AML-193 (cell line): ENCODE measurements at regions not wholly inside any gene's neighbourhood (a gene's known extent, or its start where the extent isn't known, plus 50 kb on each side); places are given as distances from the start of the nearest gene placed in this dataset.

Source experiments
- DNase-seq, 2 experiments: peaks; one replicate each; lab custom pipeline; 2025; lab: John Stamatoyannopoulos, UW

DNA sequence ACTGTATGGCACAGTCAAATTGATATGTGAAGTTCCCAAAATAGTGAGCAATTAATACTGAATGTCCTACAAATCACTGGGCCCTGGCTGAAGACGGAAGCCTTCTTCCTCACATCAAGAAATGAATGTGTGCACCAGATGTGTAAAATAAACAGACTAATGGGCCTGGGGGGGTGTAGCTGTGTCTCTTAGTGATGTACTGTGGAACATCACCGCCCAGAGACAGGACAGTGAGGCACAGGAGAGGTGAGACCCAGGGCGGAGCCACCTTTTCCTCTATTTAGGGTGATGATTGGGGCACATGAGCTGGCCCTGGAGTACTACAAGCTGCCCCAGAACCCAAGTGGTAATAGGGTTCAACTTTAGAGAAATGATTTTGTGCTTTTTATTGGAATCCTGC is 368.5 kb upstream of the ARID1B start:
- DNase-seq: no peak

DNA sequence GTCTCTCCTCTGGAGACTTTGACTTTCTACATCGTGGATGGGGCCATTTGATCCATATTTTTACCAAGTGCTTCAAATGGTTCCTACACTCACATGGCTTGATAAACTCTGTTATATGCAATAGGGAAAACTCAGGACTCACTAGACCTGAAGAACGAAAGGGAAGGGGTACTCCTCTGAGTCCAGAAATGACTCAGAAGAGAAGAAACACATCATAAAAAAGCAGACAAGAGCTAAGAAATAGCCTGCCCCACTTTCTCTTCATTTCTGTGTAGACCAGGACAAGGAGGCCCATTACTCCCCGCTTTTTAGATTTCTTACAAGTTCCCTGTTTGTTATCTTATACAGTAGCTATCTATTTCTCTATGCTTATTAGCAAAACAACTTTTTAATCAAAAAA is 369.8 kb upstream of the ARID1B start:
- no peak for DNase-seq

DNA sequence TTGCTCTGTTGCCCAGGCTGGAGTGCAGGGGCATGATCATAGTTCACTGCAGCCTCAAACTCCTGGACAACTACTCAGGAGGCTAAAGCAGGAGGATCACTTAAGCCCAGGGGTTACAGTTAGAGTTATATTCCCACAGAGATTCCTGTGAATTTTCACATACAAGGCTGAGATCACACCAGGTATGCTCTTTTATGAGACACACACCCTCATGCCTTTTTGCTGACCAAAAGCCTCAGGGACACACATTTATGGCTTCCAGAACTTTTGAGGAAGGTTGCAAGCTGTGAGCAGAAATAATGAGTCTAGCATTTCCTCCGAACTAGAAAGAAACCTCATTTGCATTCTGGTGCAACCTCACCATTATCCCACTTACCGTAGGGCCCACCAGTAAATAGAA is 370.5 kb upstream of the ARID1B start:
- DNase-seq: no peak

DNA sequence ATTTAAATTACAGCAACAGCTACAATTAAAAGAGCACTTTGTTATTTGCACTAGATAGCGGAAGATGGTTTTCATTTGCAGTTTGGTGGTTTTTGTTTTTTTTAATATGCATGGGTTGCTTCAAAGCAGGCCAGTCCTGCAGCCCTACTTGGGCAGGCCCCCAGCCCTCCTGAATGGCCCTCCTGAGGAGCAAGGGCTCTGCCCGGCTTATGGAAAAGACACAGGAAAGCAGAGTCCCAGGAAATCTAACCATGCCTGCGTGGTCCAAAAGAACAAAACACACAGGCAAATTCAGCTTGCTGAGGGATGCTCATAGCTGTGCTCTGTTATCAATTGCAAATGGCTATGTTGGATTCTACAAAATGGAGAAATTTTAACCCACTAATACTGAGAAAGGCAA is 371.1 kb upstream of the ARID1B start:
- no peak for DNase-seq

DNA sequence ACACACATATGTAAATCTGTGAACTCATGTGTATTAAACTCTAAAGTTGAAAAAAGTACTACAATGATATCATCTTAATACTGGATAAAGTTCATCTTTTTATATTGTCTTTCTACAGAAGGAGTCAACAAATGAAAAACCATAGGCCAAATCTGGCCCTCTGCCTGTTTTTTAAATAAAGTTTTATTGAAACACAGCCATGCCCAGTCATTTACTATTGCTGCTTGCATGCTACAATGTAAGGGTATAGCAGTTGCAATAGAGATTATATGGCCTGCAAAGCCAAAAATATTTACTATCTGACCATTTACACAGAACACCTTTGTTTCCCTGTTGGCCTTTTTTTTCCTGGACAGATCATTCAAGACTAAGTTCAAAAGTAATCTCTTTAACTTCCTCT is 374.6 kb upstream of the ARID1B start:
- DNase-seq: no peak

DNA sequence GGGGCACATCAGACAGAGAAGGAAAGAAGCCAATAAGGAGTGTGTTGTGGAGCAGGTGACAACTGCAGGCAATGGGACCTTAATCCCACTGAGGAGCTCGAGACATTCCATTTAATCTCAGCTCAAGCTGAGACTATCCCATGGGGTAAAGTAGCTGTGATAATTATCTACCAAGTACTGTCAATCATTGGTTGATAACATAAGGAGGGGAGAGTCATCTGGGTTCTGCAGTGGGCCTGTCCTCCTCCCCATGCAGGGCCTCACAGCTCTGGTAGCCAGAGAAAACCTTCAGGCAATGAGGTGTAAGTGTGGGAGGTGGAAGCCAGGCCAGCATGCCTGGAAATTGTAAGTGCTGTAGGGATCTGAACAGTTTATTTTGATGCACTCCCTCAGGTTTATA is 375.0 kb upstream of the ARID1B start:
- DNase-seq: no peak

DNA sequence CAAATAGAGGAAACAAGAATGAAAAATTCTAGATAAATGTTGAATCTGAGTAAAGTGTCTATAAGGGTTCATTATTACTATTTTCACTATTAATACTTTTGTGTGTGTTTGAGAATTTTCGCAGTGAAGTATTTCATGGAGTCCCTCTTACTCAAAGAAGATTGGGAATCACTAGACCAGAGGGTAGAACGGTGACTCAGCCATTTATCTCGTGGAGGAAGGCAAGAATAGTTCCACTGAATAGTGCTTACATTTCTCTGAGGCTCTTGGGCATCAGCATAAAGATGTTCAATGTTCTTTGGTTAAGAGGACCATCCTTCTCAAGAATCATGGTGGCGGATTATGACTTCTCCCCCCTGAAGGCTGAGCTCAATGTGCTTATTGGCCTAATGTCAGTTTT is 376.7 kb upstream of the ARID1B start:
- no peak for DNase-seq

DNA sequence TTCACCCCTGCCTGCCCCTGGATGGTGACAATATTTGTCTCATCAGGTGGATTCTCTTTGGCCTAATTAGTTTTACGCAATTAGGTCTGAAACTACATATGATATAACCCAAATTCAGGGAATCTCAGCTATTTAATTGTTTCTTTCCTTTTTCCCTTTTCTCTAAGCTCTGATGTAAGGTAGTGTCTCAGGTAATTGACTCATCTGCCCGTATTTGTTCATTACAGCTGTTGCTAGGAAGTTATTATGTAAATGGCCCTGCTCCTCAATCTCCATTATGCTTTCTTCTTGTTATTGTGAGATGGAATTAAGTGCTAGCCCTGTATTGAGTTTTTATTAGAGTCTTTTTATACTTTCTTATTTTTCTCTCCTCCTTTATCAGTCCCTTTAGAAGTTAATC is 378.2 kb upstream of the ARID1B start:
- DNase-seq: no peak

DNA sequence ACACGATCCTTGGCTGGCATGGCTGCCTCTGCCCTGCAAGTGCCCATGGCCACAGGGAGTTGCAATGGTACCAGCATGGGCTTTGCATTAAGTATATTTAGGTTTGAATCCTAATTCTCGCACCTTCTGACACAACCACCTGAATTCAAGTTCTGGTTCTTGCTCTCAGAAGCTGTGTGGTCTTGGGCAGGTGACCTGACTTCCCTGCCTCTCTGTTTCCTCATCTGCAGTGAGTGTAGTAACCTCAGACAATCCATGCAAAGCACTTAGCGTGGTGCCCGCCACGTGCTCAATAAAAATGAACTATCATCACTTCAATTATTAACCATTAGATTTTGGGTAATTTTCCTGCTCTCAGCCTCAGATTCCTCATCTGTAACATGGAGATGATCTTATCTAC is 378.8 kb upstream of the ARID1B start:
- no peak for DNase-seq

DNA sequence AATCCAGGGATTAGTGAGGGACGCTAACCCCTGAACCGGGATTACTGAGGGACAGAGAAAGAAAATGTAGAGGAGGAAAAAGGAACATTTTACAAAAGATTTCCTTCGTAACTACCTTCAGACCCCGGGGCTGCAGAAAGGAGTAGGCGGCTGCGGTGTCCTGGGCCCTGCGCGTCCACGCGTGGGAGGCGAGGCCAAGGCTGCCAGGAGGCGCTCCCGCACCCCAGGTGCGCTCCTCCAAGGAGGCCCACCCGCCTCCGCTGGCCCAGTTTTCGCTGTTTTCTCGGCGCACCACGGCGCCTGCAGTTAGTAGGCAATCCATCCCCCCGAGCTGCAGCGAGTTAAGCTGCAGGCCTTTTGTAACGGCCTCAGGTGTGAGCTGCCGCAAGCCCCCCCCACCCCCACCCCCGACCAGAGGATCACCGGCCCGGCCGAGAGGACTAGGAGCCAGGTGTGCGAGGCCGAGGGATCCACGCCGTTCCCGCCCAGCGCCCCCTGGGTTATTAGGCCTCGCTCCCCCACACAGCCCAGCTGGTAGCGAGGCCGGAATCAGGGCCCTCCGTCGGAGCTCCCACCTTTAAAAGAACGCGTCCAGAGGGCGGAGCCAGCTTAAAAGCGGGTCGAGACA is 380.3 kb upstream of the ARID1B start:
- DNase-seq: no peak

DNA sequence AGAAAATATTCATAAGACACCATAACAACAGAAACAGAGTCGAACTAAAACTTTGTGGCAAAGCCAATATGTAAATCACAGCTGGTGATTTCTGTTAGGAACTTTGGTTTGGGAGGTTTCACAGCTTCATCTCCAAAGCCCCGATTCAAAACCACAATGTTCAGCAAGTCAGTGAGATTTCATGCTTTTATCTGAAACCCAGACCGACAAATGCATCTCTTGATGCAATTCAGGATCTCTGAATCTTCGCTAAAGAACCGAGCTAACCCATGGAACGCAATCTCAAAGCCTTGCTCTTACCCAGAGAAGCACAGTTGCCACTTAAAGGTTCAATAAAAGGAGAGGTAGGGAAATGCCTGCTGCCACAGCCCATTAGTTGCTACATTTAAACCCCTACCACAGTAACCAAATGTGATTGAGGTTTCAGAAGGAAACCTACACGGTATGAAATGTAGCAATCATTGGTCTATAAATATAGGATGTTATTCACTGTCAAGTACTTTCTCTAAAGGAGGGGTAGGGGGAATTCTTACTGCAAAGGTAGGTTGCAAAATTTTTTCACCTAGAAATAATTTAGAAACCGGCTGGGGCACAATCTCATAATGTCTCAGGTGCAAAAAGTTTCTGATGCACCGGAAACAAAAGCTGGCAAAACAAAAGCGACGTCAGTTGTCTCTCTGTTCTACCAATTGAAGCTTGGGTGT is 381.0 kb upstream of the ARID1B start:
- no peak for DNase-seq

DNA sequence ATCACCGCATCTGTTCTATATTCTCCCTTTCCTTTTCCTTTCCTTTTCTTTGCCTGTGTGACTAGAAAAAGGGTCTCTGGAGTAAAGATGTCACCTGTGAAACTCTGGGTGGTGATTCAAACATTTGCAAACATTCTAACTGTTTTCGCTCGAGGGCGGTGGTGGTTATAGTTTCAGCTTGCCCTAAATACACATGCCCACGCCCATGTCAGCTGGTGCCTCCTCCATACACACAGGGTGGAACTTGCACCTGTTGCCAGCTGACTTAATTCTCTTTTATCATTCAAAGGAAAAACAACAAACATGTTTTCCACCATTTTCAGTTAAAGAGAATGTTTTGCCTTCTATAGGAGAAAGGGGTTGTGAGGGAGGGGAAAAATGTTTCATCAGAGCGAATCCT is 381.9 kb upstream of the ARID1B start:
- no peak for DNase-seq

DNA sequence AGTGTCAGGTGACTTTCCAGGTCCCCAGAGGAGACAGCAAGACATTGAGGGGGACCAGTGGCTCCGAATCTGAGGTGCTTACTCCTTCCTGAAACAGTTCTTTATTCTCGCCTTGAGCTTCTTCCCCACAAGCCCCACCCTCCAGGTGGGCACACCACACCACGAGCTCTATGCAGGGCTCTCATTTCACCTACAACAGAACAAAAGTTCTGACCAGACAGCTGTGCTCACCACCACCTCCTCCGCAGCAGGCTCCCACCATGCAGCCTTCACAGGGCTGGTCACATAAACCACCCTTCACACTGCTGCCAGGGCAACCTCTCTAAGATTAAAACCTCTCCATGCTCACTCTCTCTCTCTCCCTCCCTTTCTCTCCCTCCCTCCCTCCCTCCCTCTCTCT is 384.5 kb upstream of the ARID1B start:
- DNase-seq: no peak

DNA sequence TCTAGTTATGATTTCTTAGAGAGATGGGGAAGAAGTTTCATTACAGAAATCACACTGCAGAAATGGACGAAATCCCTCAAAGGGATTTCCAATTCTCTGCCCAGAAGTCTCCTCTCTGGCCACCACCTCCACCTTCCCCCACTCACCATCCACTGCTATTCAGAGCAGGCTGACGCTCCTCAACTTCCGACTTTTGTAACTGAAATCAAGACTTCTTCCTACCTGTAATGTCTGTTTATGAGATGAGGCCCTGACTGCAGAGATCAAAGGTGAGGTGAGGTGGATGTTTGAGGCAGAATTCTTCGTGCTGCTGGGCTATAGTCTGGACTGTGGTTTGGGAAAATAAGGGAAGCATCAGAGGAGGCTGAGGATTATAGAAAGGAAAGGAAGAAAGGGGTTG is 385.2 kb upstream of the ARID1B start:
- DNase-seq: no peak

DNA sequence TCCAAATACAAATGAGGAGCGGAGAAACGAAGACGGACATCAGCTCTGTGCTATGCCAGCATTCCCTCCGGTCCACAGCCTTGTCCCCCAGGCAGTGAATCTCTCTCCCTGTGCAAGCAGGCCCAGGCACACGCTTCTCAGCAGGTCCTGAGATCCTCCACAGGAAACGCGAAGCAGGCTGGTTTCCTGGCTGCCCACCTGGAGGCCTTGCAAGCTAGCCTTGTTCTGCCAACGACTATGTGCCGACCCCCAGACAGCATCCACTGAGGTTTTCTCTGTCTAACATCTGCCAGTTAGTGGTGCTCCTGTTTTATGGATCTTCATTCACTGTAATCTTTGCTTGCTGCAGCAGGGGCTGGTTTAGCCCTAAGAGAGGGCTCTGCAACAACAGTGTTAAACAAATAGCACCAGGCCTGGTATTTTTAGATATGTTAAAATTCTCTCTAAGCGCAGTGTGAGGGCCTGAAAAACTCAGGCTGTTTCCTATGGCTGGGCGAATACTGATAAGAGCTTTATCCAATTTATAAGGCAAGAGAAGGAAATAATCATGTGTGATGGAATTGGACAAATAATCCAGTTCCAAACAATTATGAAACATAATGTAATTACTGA is 386.0 kb upstream of the ARID1B start:
- DNase-seq: no peak

DNA sequence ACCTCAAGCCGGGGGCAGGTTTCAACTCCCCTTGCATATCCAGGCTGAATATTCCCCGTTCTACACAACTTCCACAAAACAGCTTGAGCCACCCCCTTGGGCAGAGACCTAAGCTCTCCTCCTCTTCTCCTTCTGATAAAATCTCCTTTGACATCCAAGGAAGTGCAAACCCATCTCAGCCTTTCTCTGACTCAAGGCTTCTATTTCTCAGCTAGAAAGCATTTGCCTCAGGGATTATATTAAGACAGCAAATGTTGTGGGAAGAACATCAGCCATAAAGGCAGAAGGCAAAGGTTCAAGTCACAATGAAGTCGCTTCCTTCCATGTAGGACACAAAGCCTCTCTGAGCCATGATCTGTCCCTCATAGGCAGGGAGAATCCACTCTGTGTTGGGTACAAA is 386.6 kb upstream of the ARID1B start:
- no peak for DNase-seq

DNA sequence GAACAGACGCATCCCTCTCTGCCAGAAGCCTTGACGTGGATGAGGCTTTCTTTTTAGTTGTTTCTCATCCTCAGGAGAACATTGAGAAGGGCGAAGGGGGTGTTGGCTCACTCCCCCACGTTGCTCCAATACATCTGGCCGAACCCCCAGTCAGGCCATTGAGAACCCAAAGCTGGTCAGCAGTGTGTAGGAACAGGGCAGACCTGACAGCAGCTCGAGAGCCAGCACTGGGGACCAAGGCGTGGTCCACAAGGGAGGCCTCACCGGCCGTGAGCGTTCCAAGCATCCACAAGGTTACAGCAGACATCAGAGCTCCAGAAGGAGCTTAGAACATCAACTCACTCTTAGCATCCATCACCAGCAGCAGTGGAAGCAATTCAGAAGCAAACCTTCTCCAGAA is 387.9 kb upstream of the ARID1B start:
- no peak for DNase-seq

DNA sequence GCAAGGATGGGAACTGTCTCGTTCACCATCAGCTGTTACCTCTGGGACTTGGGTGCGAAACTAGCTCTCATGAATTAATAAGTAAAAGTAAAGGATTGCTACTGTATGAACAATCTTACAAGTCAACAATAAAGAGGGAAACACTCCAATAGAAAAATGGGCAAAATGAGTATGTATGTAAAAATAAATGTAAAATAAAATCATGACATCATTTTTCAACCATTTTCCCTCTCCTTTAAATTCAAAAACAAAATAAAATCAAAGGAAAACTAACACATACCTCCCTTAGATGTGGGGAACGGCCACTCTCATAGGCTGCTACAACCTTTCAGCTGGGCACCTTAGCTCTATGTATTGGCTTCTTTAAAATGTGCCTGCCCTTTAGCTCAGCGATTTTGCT is 389.7 kb upstream of the ARID1B start:
- DNase-seq: no peak

DNA sequence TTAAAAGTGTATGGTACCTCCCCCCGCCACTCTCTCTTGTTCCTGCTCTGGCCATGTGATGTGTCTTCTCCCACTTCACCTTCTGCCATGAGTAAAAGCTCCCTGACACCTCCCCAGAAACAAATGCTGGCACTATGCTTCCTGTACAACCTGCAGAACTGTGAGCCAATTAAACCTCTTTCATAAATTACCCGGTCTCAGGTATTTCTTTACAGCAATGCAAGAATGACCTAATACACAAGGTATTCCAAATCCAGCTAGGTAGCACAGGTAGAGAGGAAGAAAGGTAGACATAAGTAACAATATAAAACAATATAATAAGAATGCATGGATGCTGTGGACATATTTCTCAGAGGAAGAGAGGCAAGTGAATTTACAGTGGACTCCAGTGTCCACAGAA is 394.1 kb upstream of the ARID1B start:
- DNase-seq: no peak

DNA sequence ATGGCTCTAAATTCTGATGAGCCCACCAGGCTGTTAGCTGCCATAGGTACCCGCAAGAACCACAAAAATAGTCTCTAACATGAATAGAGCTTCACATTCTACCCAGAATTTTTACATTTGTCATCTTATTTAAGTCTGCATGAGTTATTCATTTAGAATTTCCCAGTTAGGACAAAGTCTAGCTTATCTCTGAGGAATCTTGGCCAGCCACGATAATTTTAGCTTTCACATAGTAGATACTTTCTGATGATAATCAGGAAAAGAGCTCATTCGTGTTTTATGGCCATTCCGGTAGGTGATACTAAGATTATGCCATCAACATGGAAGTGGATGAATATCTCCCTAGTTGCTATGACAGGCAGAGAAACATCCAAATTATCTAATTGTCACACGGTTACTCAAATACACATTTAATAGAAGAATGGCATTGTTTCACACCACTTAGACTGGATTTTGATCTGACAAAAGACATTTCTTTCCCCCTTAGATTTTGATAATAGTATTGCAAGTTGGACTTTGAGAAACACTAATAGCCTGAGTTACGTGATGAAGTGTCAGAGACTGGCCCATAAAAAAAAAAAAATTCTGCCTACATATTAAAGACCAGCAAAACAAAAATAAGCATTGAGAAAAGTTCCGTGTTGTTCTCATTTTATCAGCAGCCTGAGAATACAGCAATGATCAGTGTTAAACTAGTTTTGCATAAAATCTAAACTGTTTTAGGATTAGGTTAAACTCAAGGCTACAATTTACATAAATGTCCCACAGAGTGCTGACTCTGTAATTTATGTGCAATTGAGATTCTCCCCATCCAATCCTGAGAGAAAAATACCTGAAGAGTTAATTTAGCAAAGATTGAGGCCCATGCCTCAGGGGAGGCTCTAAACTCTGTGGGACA is 397.5 kb upstream of the ARID1B start:
- DNase-seq: no peak

DNA sequence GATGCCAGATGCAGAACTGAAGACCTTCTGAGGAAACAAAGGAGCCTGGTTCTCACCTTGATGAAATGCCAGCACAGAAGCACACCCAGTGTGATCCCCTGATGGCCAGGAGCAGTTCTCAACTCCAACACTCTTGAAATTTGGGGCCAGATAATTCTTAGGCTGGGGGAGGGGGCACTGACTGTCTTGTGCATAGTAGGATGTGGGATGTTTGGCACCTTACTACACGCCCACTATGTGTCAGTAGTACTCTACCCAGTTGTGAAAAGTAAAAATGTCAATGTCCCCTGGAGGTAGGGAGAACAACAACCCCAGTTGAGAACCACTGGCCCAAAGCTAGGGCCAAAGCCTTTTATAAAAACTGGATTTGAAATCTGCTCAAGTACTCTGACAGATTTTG is 398.3 kb upstream of the ARID1B start:
- no peak for DNase-seq

DNA sequence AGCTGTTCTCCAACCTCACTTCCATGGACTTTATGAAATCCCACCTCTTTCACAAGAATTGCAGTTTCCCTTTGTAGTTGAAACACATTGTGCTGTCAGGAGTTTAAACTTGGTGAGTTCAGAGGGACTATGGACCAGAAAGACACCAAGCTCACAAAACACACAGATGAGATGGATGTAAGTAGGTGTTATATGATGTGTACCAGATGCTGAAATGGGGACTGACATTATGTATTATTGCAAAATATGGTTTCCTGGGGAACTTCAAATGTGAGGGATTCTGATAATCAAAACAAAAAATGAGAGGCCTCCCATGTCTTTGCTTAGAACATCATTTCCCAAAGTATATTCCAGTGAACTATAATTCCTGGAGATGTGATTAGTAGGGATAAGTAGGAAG is 401.1 kb upstream of the ARID1B start:
- no peak for DNase-seq

DNA sequence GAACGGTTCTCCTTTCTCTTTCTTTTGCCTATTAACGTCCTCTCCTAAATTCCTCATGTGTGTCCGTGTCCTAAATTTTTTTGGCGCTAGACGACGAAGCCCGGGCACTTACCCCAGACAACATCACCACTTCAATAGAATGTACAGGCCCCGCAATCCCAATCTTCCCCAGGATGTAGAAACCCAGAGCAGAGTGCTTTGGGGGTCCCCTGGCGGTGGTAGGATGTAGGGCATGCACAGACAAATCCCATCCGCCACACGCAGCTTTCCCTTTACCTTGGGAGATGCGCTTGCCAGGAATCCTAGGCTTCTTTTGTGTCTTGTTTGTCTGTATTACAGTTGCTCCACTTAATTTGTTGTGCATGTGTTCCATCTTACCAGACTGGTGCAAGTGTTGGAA is 417.3 kb upstream of the ARID1B start:
- no peak for DNase-seq
